ENCODE measurements at regions not wholly inside any gene's neighbourhood (a gene's known extent, or its start where the extent isn't known, plus 50 kb on each side); places are given as distances from the start of the nearest gene placed in this dataset.

DNA sequence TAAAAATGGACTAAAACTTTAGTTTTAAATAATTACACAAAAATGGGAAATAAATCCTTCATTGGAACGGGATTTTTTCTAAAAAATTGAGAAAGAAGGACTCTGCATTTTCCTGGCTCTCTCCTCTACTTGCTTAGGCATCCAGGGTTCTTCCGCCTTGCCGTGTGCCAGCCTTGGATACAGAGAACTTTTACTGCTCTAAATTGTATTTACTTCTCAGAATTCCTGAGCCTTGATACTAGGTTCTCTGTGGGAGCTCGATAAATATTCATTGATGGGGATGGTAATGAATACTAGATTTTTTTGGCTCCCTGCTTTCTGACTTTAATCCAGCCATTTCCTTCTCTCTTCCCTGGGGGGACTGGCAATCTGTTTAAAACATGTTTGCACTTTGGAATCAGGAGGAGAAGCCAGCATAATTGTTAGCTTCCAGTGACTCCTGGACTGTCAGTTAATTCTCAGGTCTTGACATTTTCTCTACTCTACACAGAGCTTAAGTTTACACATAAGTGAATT, 746.1 kb upstream of the LRRTM1 start:
- no peak overlapping the region for H3K4me3 ChIP-seq
- no peak for DNase-seq (ENCODE audit: low spot score)
- TF ChIP-seq CTCF (IDR thresholded peaks at IDR 0.05): no peak
- H3K27ac ChIP-seq: no peak overlapping the region

DNA sequence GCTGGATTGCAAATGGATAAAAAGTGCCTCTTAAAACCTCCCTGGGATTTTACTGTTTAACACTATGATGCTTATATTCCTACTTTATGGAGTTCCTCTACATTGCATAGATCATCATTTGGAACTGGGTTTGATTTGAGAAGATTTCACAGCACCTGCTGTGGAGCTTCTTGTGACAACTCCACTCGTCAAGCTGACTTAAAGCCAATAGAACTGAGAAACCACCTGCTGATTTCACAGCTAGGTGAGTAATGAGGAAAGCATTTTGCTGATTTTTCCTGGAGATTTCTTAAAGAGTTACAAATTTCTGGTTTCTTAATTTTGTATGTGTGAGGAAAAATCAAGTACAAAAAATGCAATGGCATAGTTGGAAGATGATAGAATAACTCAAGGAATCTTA, 739.1 kb upstream of the LRRTM1 start:
- no peak for TF ChIP-seq CTCF (IDR thresholded peaks at IDR 0.05)
- Histone ChIP-seq H3K4me3 (no peak overlapping the region), H3K27ac (no peak overlapping the region)
- DNase-seq (ENCODE audit: low spot score): no peak

- H3K4me3 ChIP-seq: no peak overlapping the region
- no peak overlapping the region for H3K27ac ChIP-seq
- no peak for DNase-seq (ENCODE audit: low spot score)
- no peak for TF ChIP-seq CTCF (IDR thresholded peaks at IDR 0.05)
Measured at GRCh38 chr2:81007104-81007503, 702.6 kb upstream of the LRRTM1 start.

- no peak for DNase-seq (ENCODE audit: low spot score)
- Histone ChIP-seq H3K27ac (no peak overlapping the region), H3K4me3 (no peak overlapping the region)
- TF ChIP-seq CTCF (IDR thresholded peaks at IDR 0.05): no peak
Measured at GRCh38 chr2:81002906-81003305, 698.4 kb upstream of the LRRTM1 start.

- no peak overlapping the region for H3K27ac ChIP-seq
- H3K4me3 ChIP-seq: no peak overlapping the region
- no peak for TF ChIP-seq CTCF (IDR thresholded peaks at IDR 0.05)
- no peak for DNase-seq (ENCODE audit: low spot score)
Measured at GRCh38 chr2:80987466-80987865, 682.9 kb upstream of the LRRTM1 start.

- no peak for DNase-seq (ENCODE audit: low spot score)
- Histone ChIP-seq H3K27ac (no peak overlapping the region), H3K4me3 (no peak overlapping the region)
- TF ChIP-seq CTCF (IDR thresholded peaks at IDR 0.05): no peak
Measured at GRCh38 chr2:80969900-80970299, 665.3 kb upstream of the LRRTM1 start.

DNA sequence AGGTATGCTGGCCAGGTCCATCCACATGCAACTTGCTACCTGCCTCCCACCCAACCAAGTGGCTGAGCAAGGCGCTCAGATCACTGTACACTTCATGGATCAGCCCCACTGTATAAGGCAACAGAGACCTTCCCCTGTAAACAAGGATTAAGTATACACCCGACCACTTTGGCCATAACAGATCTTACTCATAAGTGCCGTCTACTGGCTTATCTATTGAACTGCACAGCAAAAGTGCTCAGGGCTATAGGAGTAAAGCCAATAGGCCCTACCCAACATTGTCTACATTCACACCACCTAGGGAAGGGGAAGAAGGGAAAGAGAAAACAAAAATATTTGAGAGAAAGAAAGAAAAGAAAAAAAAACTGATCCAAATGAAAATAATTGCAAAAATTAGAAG, 663.9 kb upstream of the LRRTM1 start:
- Histone ChIP-seq H3K27ac (no peak overlapping the region), H3K4me3 (no peak overlapping the region)
- DNase-seq (ENCODE audit: low spot score): no peak
- no peak for TF ChIP-seq CTCF (IDR thresholded peaks at IDR 0.05)

Data from coronary artery (tissue), 2 donors.